Transverse colon (tissue), 4 donors: ENCODE measurements at regions not wholly inside any gene's neighbourhood (a gene's known extent, or its start where the extent isn't known, plus 50 kb on each side); places are given as distances from the start of the nearest gene placed in this dataset.

Experiments used
- DNase-seq: peaks from one replicate; pipeline ENCODE4 v3.0.0-alpha.2; 2019
- H3K27ac ChIP-seq, 4 donors: fragments of 200-600 bp; sonication (generic); 2 replicates each; pipeline ENCODE4 v1.5.1; 2016 to 2018; ENCODE audit warnings: inconsistent platforms in 4 of 4
- H3K27me3 ChIP-seq: fragments of 200-600 bp; sonication (generic); 2 replicates; pipeline ENCODE4 v1.5.1; 2017; ENCODE audit warnings: inconsistent platforms
- H3K36me3 ChIP-seq, 4 donors: fragments of 200-600 bp; sonication (generic); 2 replicates each; pipeline ENCODE4 v1.5.1; 2017 to 2019; ENCODE audit warnings: inconsistent platforms in 4 of 4
- H3K4me1 ChIP-seq, 4 donors: fragments of 200-600 bp; sonication (generic); 2 replicates each; pipeline ENCODE4 v1.5.1; 2017 to 2020; ENCODE audit warnings: inconsistent platforms in 4 of 4
- H3K4me3 ChIP-seq, 4 donors: fragments of 200-600 bp; sonication (generic); 1 replicate in 1 of 4; 2 replicates in 3 of 4; pipeline versions ENCODE4 v1.5.1 to v1.6.1; 2017 to 2019; ENCODE audit warnings: inconsistent platforms in 4 of 4
- H3K9me3 ChIP-seq, 2 donors: fragments of 200-600 bp; sonication (generic); 2 replicates each; pipeline ENCODE4 v1.5.1; 2017 to 2019; ENCODE audit warnings: inconsistent platforms in 2 of 2
- CTCF ChIP-seq, 5 experiments: fragments of 200-600 bp in 3 of 5; fragments of 450-650 bp in 2 of 5; sonication (generic) in 3 of 5; IDR thresholded peaks; 1 replicate in 2 of 5; 2 replicates in 3 of 5; pipeline ENCODE4 v1.5.1; 2016 to 2017; ENCODE audit warnings: antibody characterized with exemption in 5 of 5, inconsistent platforms in 3 of 5, mild to moderate bottlenecking in 2 of 5, moderate library complexity in 1 of 5
- EP300 ChIP-seq: sonication (generic); formaldehyde crosslinking; IDR thresholded peaks from one replicate; pipeline ENCODE4 v1.6.1; 2017; ENCODE audit warnings: antibody characterized with exemption, low read depth
- POLR2A ChIP-seq: fragments of 450-650 bp; IDR thresholded peaks from one replicate; pipeline ENCODE4 v1.6.1; 2016; ENCODE audit warnings: antibody characterized with exemption, mild to moderate bottlenecking, moderate library complexity
- POLR2AphosphoS5 ChIP-seq, 3 donors: sonication (generic); formaldehyde crosslinking; IDR thresholded peaks; one replicate each; pipeline ENCODE4 v1.6.1; 2016; ENCODE audit warnings: antibody characterized with exemption in 3 of 3
- WGBS, 2 donors: methylation state at CpG; one replicate each; pipeline ENCODE4 v1.1.5; 2018; ENCODE audit warnings: low coverage in 1 of 2; 5-methylcytosine and 5-hydroxymethylcytosine counted together
- in situ Hi-C, 4 donors: fragments of 200-750 bp; cut with MboI; loops; one replicate each; pipeline versions ENCODE4 v1.15.0 to v1.15.1; 2017; ENCODE audit warnings: low sequenced_read_pairs in 3 of 4, low pct_ligation_motif_present in 1 of 4, low pct_unique_long_range_greater_than_20kb in 1 of 4
- intact Hi-C: fragments of 100-400 bp; cut with DNase I; formaldehyde crosslinking; loops from one replicate; pipeline ENCODE4 v1.15.1; 2023; ENCODE audit warnings: low total_unique reads
- small RNA-seq, 4 donors: library from RNA; depleted of rRNA; stranded (forward); fragments of <200 nt; gene quantifications; one replicate each; pipeline ENCODE3, GENCODE V24; 2016

DNA sequence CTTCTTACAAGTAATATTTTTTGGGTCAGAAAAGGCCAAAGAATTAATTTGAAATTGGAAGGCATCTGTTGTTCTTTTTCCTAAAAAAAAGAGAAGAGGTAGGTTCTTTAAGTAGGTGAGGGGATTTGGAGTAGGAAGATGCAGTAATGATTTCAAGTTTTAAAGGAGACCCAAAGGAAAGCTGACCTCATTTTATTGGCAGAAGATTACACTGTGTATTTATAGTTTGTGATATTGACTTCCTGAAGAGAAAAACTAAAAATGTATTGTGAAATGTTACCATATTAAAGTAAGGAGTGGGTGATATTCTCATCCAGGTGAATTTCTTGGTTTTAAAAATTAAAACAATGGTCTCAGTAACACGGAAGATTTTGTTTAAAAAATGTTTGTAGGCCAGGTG, 56.6 kb upstream of the CELF2 start:
- Histone ChIP-seq H3K36me3 (no peaks in the 10 kb centered on the region), H3K4me1 (no peaks in the 10 kb centered on the region), H3K27ac (no peak overlapping the region), H3K4me3 (no peak overlapping the region), H3K9me3 (no peaks in the 10 kb centered on the region), H3K27me3 (no peaks in the 10 kb centered on the region)
- in situ Hi-C loops (no loop called here), intact Hi-C loops (no loop called here)
- WGBS, 2 donors: 67 to 89% methylated on average over 1 of the region's 1 CpG
- TF ChIP-seq POLR2AphosphoS5 (IDR thresholded peaks at IDR 0.05) (no peak), CTCF (IDR thresholded peaks at IDR 0.05) (no peak), EP300 (no peak), POLR2A (no peak)
- DNase-seq: no peak

DNA sequence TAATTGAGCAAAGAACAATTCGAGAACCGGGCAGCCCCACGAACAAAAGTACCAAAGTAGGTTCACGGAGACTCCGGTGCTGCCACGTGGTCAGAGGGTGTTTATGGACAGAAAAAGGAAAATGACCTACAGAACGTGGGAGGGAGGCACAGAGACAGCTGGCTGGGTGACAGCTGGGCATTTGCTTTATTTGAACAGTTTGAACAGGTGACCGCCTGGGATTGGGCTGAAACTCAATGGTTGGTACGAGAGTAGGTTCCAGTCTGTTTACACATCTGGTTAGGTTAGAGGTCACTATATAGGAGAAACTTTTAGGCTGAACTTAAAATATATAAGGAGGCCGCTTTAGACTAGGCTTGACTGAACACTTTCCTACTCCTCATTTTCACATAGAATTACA, 50.6 kb upstream of the CELF2 start:
- TF ChIP-seq POLR2AphosphoS5 (IDR thresholded peaks at IDR 0.05) (no peak), EP300 (no peak), POLR2A (no peak), CTCF (IDR thresholded peaks at IDR 0.05) (no peak)
- peaks cover 0 to 9% (median 3%) of the 10 kb centered on the region in 4 donors for H3K4me1 ChIP-seq
- H3K4me3 ChIP-seq: no peak overlapping the region
- no peaks in the 10 kb centered on the region for H3K36me3 ChIP-seq
- H3K27ac ChIP-seq: no peak overlapping the region
- no peaks in the 10 kb centered on the region for H3K9me3 ChIP-seq
- H3K27me3 ChIP-seq: no peaks in the 10 kb centered on the region
- WGBS, 2 donors: 76 to 83% methylated on average over 7 to 10 of the region's 10 CpGs
- intact Hi-C loops (no loop called here), in situ Hi-C loops (no loop called here)
- no peak for DNase-seq

- intact Hi-C loops: no loop called here
- WGBS, 2 donors: 75 to 93% methylated on average over 2 to 8 of the region's 8 CpGs
- peaks cover 0 to 9% (median 3%) of the 10 kb centered on the region in 4 donors for H3K4me1 ChIP-seq
- H3K27ac ChIP-seq: no peak overlapping the region
- H3K4me3 ChIP-seq: no peak overlapping the region
- in situ Hi-C loops: no loop called here
- H3K27me3 ChIP-seq: no peaks in the 10 kb centered on the region
- H3K36me3 ChIP-seq: no peaks in the 10 kb centered on the region
- TF ChIP-seq EP300 (no peak), CTCF (IDR thresholded peaks at IDR 0.05) (no peak), POLR2AphosphoS5 (IDR thresholded peaks at IDR 0.05) (no peak), POLR2A (no peak)
- H3K9me3 ChIP-seq: no peaks in the 10 kb centered on the region
- DNase-seq: no peak
Measured at GRCh38 chr10:10967581-10968256, 50.0 kb upstream of the CELF2 start.

Small RNAs in the stretch of these regions (small RNA-seq; reads per million reads assigned to genes)
- gene AC025946.2: 0 reads per million in 4 donors
- 0 reads per million in 4 donors for gene AL355333.1
- 0 reads per million in 4 donors for gene CUX2P1
- gene RF00019: 0 reads per million in 4 donors
- gene RNA5SP299: 0 reads per million in 4 donors
